ENCODE measurements at regions not wholly inside any gene's neighbourhood (a gene's known extent, or its start where the extent isn't known, plus 50 kb on each side); places are given as distances from the start of the nearest gene placed in this dataset.

- ChIA-PET CTCF (no interaction called here), RAD21 (ENCODE audit: unreplicated experiment) (no interaction called here), SMC1A (ENCODE audit: uncharacterized antibody, unreplicated experiment) (no interaction called here), POLR2A (no interaction called here)
- TF ChIP-seq, protein P1, sequence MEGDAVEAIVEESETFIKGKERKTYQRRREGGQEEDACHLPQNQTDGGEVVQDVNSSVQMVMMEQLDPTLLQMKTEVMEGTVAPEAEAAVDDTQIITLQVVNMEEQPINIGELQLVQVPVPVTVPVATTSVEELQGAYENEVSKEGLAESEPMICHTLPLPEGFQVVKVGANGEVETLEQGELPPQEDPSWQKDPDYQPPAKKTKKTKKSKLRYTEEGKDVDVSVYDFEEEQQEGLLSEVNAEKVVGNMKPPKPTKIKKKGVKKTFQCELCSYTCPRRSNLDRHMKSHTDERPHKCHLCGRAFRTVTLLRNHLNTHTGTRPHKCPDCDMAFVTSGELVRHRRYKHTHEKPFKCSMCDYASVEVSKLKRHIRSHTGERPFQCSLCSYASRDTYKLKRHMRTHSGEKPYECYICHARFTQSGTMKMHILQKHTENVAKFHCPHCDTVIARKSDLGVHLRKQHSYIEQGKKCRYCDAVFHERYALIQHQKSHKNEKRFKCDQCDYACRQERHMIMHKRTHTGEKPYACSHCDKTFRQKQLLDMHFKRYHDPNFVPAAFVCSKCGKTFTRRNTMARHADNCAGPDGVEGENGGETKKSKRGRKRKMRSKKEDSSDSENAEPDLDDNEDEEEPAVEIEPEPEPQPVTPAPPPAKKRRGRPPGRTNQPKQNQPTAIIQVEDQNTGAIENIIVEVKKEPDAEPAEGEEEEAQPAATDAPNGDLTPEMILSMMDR (IDR thresholded peaks at IDR 0.05 in 2 of 3, conservative IDR thresholded peaks at IDR 0.05 in 1 of 3; ENCODE audit: control insufficient read depth in 2 of 3, extremely low read depth in 1 of 3, insufficient read depth in 1 of 3, low read depth in 3 of 3, low read length in 3 of 3): no peak
- 0 out of 2 replicates have a peak, but pooled peaks have one; percentile 17 for TF ChIP-seq RAD51 (IDR thresholded peaks at IDR 0.05)
- no peak for TF ChIP-seq ESRRA (IDR thresholded peaks at IDR 0.05; ENCODE audit: low read length)
- 0% methylated on average over 1 of the region's 1 CpG for WGBS (ENCODE audit: insufficient coverage, insufficient replicate concordance, low lambda C conversion rate, missing lambda C conversion rate)
- H3K4me1 ChIP-seq (ENCODE audit: control insufficient read depth, insufficient read depth, low read length): no peaks in the 10 kb centered on the region
- H3K9me3 ChIP-seq (replicated peaks; ENCODE audit: control insufficient read depth, insufficient read depth, low read length): no peaks in the 10 kb centered on the region; the same call in 2 of the 3 replicates
- no peak overlapping the region for H3K9ac ChIP-seq (ENCODE audit: control insufficient read depth, insufficient read depth, low read length)
- intact Hi-C loops (cut with micrococcal nuclease; ENCODE audit: unreplicated experiment): no loop called here
- ATAC-seq (no peak), FAIRE-seq (no peak), DNase-seq (ENCODE audit: low read depth, low spot score) (no peak)
- in situ Hi-C loops (cut with MboI): no loop called here
- no peaks in the 10 kb centered on the region for H3K79me2 ChIP-seq (ENCODE audit: control insufficient read depth, insufficient read depth, low read length)
- H3K27me3 ChIP-seq (replicated peaks in 1 of 2; ENCODE audit: control insufficient read depth in 2 of 2, insufficient read depth in 2 of 2, low read length in 1 of 2): no peaks in the 10 kb centered on the region
- H3K4me2 ChIP-seq (ENCODE audit: control insufficient read depth, insufficient read depth): no peak overlapping the region
- H3K4me3 ChIP-seq: no peak overlapping the region
- H3K27ac ChIP-seq (ENCODE audit: control insufficient read depth, insufficient read depth): no peak overlapping the region
- BruUV-seq (replicated peaks): no TSS peak
- no peaks in the 10 kb centered on the region for H4K20me1 ChIP-seq (ENCODE audit: control insufficient read depth, insufficient read depth)
- H2AFZ ChIP-seq (ENCODE audit: control insufficient read depth, low read depth, low read length): no peak overlapping the region
- H3K36me3 ChIP-seq (ENCODE audit: control insufficient read depth in 2 of 2, insufficient read depth in 2 of 2, low read length in 1 of 2): no peaks in the 10 kb centered on the region
Observed at GRCh38 chr2:217117523-217117922, 257.7 kb upstream of the TNP1 start.

DNA sequence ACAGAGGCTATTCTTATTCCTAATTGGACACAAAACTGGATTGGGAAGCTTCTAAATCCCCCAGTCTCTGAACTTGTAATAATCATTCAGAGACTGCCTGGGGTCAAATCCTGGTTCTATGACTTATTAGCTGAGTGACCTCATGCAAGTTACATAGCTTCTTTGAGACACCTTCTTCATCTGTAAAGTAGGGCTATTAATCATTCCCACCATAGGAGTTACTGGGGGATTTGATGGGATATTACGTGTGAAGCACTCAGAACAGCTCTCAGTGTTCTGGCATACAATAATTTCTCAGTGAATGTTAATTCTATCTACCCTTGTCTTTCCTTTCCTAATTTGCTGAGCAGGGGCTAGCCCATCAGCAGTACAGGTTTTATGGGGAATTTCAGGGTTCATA lies 256.7 kb upstream of the TNP1 start:
- SMC1A ChIA-PET (ENCODE audit: uncharacterized antibody, unreplicated experiment): interaction anchor here (1.0 kb wide), 2 partner anchors 9 kb away, joined by 3 to 5 read pairs; no protein-coding TSS in a partner anchor
- CTCF ChIA-PET: interaction anchor here (1.3 kb wide), 1 partner anchor 9 kb away, joined by 4 read pairs; no protein-coding TSS in a partner anchor
- Histone ChIP-seq H3K27me3 (replicated peaks in 1 of 2; ENCODE audit: control insufficient read depth in 2 of 2, insufficient read depth in 2 of 2, low read length in 1 of 2) (no peaks in the 10 kb centered on the region), H3K4me3 (no peak overlapping the region), H3K9me3 (replicated peaks; ENCODE audit: control insufficient read depth, insufficient read depth, low read length) (no peaks in the 10 kb centered on the region; the same call in 2 of the 3 replicates), H3K27ac (ENCODE audit: control insufficient read depth, insufficient read depth) (no peak overlapping the region), H3K4me1 (ENCODE audit: control insufficient read depth, insufficient read depth, low read length) (no peaks in the 10 kb centered on the region), H3K79me2 (ENCODE audit: control insufficient read depth, insufficient read depth, low read length) (no peaks in the 10 kb centered on the region), H3K9ac (ENCODE audit: control insufficient read depth, insufficient read depth, low read length) (no peak overlapping the region), H3K36me3 (ENCODE audit: control insufficient read depth in 2 of 2, insufficient read depth in 2 of 2, low read length in 1 of 2) (no peaks in the 10 kb centered on the region), H4K20me1 (ENCODE audit: control insufficient read depth, insufficient read depth) (no peaks in the 10 kb centered on the region), H3K4me2 (ENCODE audit: control insufficient read depth, insufficient read depth) (no peak overlapping the region), H2AFZ (ENCODE audit: control insufficient read depth, low read depth, low read length) (no peak overlapping the region)
- in situ Hi-C loops (cut with MboI): no loop called here
- DNase-seq (ENCODE audit: low read depth, low spot score): no peak
- intact Hi-C loops (cut with micrococcal nuclease; ENCODE audit: unreplicated experiment): no loop called here
- RAD21 ChIA-PET (ENCODE audit: unreplicated experiment): no interaction called here
- POLR2A ChIA-PET: no interaction called here
- ATAC-seq: no peak
- no TSS peak for BruUV-seq (replicated peaks)
- FAIRE-seq: no peak
- 0% methylated on average over 1 of the region's 1 CpG for WGBS (ENCODE audit: insufficient coverage, insufficient replicate concordance, low lambda C conversion rate, missing lambda C conversion rate)
- no peak for TF ChIP-seq SIN3A (IDR thresholded peaks at IDR 0.05; ENCODE audit: low read depth, low read length)
- TF ChIP-seq NFXL1 (IDR thresholded peaks at IDR 0.05; ENCODE audit: borderline replicate concordance): no peak
- TF ChIP-seq POLR2AphosphoS5 (IDR thresholded peaks at IDR 0.05; ENCODE audit: low read length): no peak
- no peak for TF ChIP-seq FOXM1 (IDR thresholded peaks at IDR 0.05; ENCODE audit: low read depth, low read length)
- TF ChIP-seq STAT1 (conservative IDR thresholded peaks at IDR 0.05): no peak
- no peak for TF ChIP-seq NR2C1 (IDR thresholded peaks at IDR 0.05)
- TF ChIP-seq, protein P2, sequence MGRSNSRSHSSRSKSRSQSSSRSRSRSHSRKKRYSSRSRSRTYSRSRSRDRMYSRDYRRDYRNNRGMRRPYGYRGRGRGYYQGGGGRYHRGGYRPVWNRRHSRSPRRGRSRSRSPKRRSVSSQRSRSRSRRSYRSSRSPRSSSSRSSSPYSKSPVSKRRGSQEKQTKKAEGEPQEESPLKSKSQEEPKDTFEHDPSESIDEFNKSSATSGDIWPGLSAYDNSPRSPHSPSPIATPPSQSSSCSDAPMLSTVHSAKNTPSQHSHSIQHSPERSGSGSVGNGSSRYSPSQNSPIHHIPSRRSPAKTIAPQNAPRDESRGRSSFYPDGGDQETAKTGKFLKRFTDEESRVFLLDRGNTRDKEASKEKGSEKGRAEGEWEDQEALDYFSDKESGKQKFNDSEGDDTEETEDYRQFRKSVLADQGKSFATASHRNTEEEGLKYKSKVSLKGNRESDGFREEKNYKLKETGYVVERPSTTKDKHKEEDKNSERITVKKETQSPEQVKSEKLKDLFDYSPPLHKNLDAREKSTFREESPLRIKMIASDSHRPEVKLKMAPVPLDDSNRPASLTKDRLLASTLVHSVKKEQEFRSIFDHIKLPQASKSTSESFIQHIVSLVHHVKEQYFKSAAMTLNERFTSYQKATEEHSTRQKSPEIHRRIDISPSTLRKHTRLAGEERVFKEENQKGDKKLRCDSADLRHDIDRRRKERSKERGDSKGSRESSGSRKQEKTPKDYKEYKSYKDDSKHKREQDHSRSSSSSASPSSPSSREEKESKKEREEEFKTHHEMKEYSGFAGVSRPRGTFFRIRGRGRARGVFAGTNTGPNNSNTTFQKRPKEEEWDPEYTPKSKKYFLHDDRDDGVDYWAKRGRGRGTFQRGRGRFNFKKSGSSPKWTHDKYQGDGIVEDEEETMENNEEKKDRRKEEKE (IDR thresholded peaks at IDR 0.05): no peak

All from GM12878 (cell line).